ENCODE measurements at regions not wholly inside any gene's neighbourhood (a gene's known extent, or its start where the extent isn't known, plus 50 kb on each side); places are given as distances from the start of the nearest gene placed in this dataset.
A peak's percentile ranks its signal among the peaks of the same experiment; 100 is the strongest.
"Not testable (repeated sequence)": the region's sequence is repeated elsewhere in the genome, so short reads cannot be mapped to it uniquely, and the experiment has no call there.

DNA sequence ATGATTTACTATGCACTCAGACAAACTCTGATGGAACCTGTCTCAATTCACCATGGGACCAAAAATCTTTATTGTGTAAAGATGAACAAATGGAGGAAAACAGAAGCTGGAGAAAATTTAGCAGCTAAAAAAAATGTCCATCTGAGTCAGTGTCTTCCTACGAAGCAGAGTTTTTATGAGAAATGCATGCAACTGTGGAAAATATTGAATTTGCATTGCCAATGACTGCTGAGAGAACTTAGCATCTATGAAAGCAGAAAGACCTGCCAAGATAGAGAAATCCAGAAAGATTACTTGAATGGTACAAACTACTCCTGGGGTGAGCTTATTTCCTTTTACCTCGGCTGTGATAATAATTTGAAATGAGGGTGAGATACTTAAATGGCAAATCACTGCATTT lies 289.7 kb upstream of the GCFC2 start:
- Histone ChIP-seq H3K36me3 (ENCODE audit: control insufficient read depth, insufficient read depth, low read length) (no peaks in the 10 kb centered on the region), H3K9me3 (ENCODE audit: control insufficient read depth, low read length) (no peaks in the 10 kb centered on the region), H3K9ac (ENCODE audit: extremely low read depth, low read length, poor library complexity, severe bottlenecking) (no peak overlapping the region), H3K27me3 (ENCODE audit: control insufficient read depth, insufficient read depth, low read length, poor library complexity, severe bottlenecking) (no peaks in the 10 kb centered on the region), H3K4me3 (ENCODE audit: low read length) (no peak overlapping the region), H3K4me1 (ENCODE audit: control insufficient read depth, insufficient read depth, low read length) (no peaks in the 10 kb centered on the region), H3K27ac (ENCODE audit: low read depth, low read length) (no peak overlapping the region)
- no peaks in the 10 kb centered on the region for H3K4me1 Mint-ChIP-seq
- H3K36me3 Mint-ChIP-seq (ENCODE audit: low read depth): no peaks in the 10 kb centered on the region
- TF ChIP-seq, protein P1, sequence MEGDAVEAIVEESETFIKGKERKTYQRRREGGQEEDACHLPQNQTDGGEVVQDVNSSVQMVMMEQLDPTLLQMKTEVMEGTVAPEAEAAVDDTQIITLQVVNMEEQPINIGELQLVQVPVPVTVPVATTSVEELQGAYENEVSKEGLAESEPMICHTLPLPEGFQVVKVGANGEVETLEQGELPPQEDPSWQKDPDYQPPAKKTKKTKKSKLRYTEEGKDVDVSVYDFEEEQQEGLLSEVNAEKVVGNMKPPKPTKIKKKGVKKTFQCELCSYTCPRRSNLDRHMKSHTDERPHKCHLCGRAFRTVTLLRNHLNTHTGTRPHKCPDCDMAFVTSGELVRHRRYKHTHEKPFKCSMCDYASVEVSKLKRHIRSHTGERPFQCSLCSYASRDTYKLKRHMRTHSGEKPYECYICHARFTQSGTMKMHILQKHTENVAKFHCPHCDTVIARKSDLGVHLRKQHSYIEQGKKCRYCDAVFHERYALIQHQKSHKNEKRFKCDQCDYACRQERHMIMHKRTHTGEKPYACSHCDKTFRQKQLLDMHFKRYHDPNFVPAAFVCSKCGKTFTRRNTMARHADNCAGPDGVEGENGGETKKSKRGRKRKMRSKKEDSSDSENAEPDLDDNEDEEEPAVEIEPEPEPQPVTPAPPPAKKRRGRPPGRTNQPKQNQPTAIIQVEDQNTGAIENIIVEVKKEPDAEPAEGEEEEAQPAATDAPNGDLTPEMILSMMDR (conservative IDR thresholded peaks at IDR 0.05): no peak
- peaks cover 3% of the 10 kb centered on the region for H3K9me3 Mint-ChIP-seq
- no peak overlapping the region for H3K27ac Mint-ChIP-seq
- WGBS, 2 experiments (ENCODE audit: insufficient coverage in 1 of 2, insufficient read length in 1 of 2): 89 to 100% methylated on average over 1 of the region's 2 CpGs
- no peak for DNase-seq
- H3K4me3 Mint-ChIP-seq: no peak overlapping the region
- no peaks in the 10 kb centered on the region for H3K27me3 Mint-ChIP-seq (ENCODE audit: insufficient read depth)

DNA sequence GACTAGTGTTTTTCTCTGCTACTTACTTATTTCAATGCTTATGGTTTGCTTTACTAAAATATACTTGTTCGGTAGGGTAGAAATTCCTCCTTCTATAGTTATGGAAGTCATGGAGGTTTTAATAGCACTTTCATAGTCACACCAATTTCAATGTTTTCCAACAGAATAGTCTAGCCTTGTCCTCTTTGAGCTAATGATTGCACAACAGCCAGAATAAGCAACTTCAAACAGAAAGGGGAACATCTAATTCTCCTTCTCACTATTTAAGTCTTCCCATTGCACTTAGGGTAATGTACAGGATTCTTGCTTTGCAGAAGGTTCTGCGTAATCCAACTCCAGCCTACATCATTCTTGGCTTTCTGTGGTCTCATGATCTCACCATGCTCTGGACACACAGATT lies 287.7 kb upstream of the GCFC2 start:
- no peak overlapping the region for H3K9ac ChIP-seq (ENCODE audit: extremely low read depth, low read length, poor library complexity, severe bottlenecking)
- Mint-ChIP-seq H3K9me3 (peaks cover 4% of the 10 kb centered on the region), H3K27ac (no peak overlapping the region), H3K4me3 (no peak overlapping the region), H3K27me3 (ENCODE audit: insufficient read depth) (no peaks in the 10 kb centered on the region), H3K4me1 (no peaks in the 10 kb centered on the region), H3K36me3 (ENCODE audit: low read depth) (no peaks in the 10 kb centered on the region)
- 97 to 100% methylated on average over 1 of the region's 2 CpGs for WGBS, 2 experiments (ENCODE audit: insufficient coverage in 1 of 2, insufficient read length in 1 of 2)
- H3K27me3 ChIP-seq (ENCODE audit: control insufficient read depth, insufficient read depth, low read length, poor library complexity, severe bottlenecking): no peaks in the 10 kb centered on the region
- H3K9me3 ChIP-seq (ENCODE audit: control insufficient read depth, low read length): no peaks in the 10 kb centered on the region
- H3K4me1 ChIP-seq (ENCODE audit: control insufficient read depth, insufficient read depth, low read length): no peaks in the 10 kb centered on the region
- no peak for DNase-seq
- TF ChIP-seq, protein P1 (conservative IDR thresholded peaks at IDR 0.05): no peak
- no peaks in the 10 kb centered on the region for H3K36me3 ChIP-seq (ENCODE audit: control insufficient read depth, insufficient read depth, low read length)
- H3K4me3 ChIP-seq (ENCODE audit: low read length): no peak overlapping the region
- no peak overlapping the region for H3K27ac ChIP-seq (ENCODE audit: low read depth, low read length)

DNA sequence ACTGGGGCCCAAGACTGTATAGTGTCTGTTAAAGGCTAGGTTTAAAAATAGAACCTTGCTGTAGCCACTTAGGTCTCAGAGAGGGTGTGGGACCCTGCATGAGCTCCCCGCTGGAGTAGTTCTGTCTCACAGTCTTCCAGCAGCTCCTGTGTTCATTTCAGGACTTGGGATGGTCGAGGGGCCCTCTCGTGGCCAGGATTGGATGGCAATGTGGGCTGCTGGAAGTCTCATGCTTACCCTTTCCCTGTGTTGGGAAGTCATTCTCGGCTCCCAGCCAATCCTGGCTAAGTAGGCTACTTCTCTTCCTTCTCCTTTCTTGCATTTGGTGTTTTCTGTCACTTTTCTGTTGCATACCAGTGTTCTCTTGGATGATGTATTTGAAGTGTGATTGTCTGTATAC lies 284.0 kb upstream of the GCFC2 start:
- Histone ChIP-seq H3K27ac (ENCODE audit: low read depth, low read length) (no peak overlapping the region), H3K9me3 (ENCODE audit: control insufficient read depth, low read length) (peaks cover 8% of the 10 kb centered on the region), H3K9ac (ENCODE audit: extremely low read depth, low read length, poor library complexity, severe bottlenecking) (no peak overlapping the region), H3K4me1 (ENCODE audit: control insufficient read depth, insufficient read depth, low read length) (no peaks in the 10 kb centered on the region), H3K36me3 (ENCODE audit: control insufficient read depth, insufficient read depth, low read length) (no peaks in the 10 kb centered on the region), H3K4me3 (ENCODE audit: low read length) (no peak overlapping the region), H3K27me3 (ENCODE audit: control insufficient read depth, insufficient read depth, low read length, poor library complexity, severe bottlenecking) (no peaks in the 10 kb centered on the region)
- H3K27me3 Mint-ChIP-seq (ENCODE audit: insufficient read depth): no peaks in the 10 kb centered on the region
- no peak overlapping the region for H3K4me3 Mint-ChIP-seq
- H3K4me1 Mint-ChIP-seq: no peaks in the 10 kb centered on the region
- TF ChIP-seq, protein P1 (conservative IDR thresholded peaks at IDR 0.05): peak; percentile 65
- peak; percentile 74 for DNase-seq
- 78 to 100% methylated on average over 1 to 4 of the region's 4 CpGs for WGBS, 2 experiments (ENCODE audit: insufficient coverage in 1 of 2, insufficient read length in 1 of 2)
- peaks cover 11% of the 10 kb centered on the region for H3K9me3 Mint-ChIP-seq
- H3K27ac Mint-ChIP-seq: no peak overlapping the region
- no peaks in the 10 kb centered on the region for H3K36me3 Mint-ChIP-seq (ENCODE audit: low read depth)

DNA sequence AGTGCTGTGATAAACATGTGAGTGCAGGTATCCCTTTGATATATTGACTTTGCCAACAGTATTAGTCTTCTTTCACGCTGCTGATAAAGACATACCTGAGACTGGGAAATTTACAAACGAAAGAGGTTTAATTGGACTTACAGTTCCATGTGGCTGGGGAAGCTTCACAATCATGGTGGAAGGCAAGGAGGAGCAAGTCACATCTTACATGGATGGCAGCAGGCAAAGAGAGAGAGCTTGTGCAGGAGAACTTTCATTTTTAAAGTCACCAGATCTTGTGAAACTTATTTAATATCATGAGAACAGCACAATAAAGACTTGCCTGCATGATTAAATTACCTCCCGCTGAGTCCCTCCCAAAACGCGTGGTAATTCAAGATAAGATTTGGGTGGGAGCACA lies 277.9 kb upstream of the GCFC2 start:
- not testable (repeated sequence) for DNase-seq; H3K27ac ChIP-seq (ENCODE audit: low read depth, low read length); H3K27ac Mint-ChIP-seq; H3K36me3 ChIP-seq (ENCODE audit: control insufficient read depth, insufficient read depth, low read length); H3K9ac ChIP-seq (ENCODE audit: extremely low read depth, low read length, poor library complexity, severe bottlenecking); H3K4me3 Mint-ChIP-seq; H3K4me1 Mint-ChIP-seq; H3K4me1 ChIP-seq (ENCODE audit: control insufficient read depth, insufficient read depth, low read length); H3K27me3 Mint-ChIP-seq (ENCODE audit: insufficient read depth); H3K36me3 Mint-ChIP-seq (ENCODE audit: low read depth); H3K27me3 ChIP-seq (ENCODE audit: control insufficient read depth, insufficient read depth, low read length, poor library complexity, severe bottlenecking)
- peaks cover 24% of the 10 kb centered on the region for H3K9me3 Mint-ChIP-seq
- Histone ChIP-seq H3K9me3 (ENCODE audit: control insufficient read depth, low read length) (peaks cover 24% of the 10 kb centered on the region), H3K4me3 (ENCODE audit: low read length) (peak overlapping the region; percentile 9)
- WGBS, 2 experiments (ENCODE audit: insufficient coverage in 1 of 2, insufficient read length in 1 of 2): 93 to 98% methylated on average over 2 to 5 of the region's 5 CpGs
